Trophoblast cell (in vitro differentiated cells and primary cell): ENCODE measurements at regions not wholly inside any gene's neighbourhood (a gene's known extent, or its start where the extent isn't known, plus 50 kb on each side); places are given as distances from the start of the nearest gene placed in this dataset.
"Not testable (repeated sequence)": the region's sequence is repeated elsewhere in the genome, so short reads cannot be mapped to it uniquely, and the experiment has no call there.

Experiments
- DNase-seq, 2 donors: peaks; one replicate each; pipeline ENCODE4 v3.0.0-alpha.2; 2016
- H2AFZ ChIP-seq: 2 replicates; pipeline ENCODE4 v1.6.1; 2013; ENCODE audit warnings: low read length, moderate library complexity, mild to moderate bottlenecking; ENCODE audit not compliant: insufficient read depth, poor library complexity
- H2AK5ac ChIP-seq: 2 replicates; pipeline ENCODE4 v1.6.1; 2013; ENCODE audit warnings: mild to moderate bottlenecking, low read length
- H2BK120ac ChIP-seq: 2 replicates; pipeline ENCODE4 v1.6.1; 2013; ENCODE audit warnings: low read length, mild to moderate bottlenecking, moderate library complexity; ENCODE audit not compliant: insufficient read depth, poor library complexity
- H2BK12ac ChIP-seq: 2 replicates; pipeline ENCODE4 v1.6.1; 2013; ENCODE audit warnings: mild to moderate bottlenecking, low read length, moderate library complexity
- H2BK5ac ChIP-seq: 2 replicates; pipeline ENCODE4 v1.6.1; 2013; ENCODE audit warnings: low read length, low read depth, moderate library complexity, mild to moderate bottlenecking; ENCODE audit not compliant: poor library complexity
- H3K14ac ChIP-seq: 2 replicates; pipeline ENCODE4 v1.6.1; 2013; ENCODE audit warnings: mild to moderate bottlenecking, low read length
- H3K18ac ChIP-seq: 2 replicates; pipeline ENCODE4 v1.6.1; 2013; ENCODE audit warnings: mild to moderate bottlenecking, low read length
- H3K23ac ChIP-seq: 2 replicates; pipeline ENCODE4 v1.6.1; 2013; ENCODE audit warnings: low read length
- H3K27ac ChIP-seq: 2 replicates; pipeline ENCODE4 v1.5.1; 2013; ENCODE audit warnings: low read depth, mild to moderate bottlenecking, inconsistent platforms, low read length, moderate library complexity
- H3K27me3 ChIP-seq: 2 replicates; pipeline ENCODE4 v1.6.1; 2013; ENCODE audit warnings: inconsistent platforms, mild to moderate bottlenecking, low read length, moderate library complexity; ENCODE audit not compliant: insufficient read depth
- H3K36me3 ChIP-seq, 2 experiments: 1 replicate in 1 of 2; 2 replicates in 1 of 2; pipeline ENCODE4 v1.6.1; 2013; ENCODE audit warnings: low read length in 2 of 2, mild to moderate bottlenecking in 2 of 2, moderate library complexity in 1 of 2; ENCODE audit not compliant: insufficient read depth in 2 of 2, control insufficient read depth in 1 of 2
- H3K4ac ChIP-seq: 2 replicates; pipeline ENCODE4 v1.6.1; 2013; ENCODE audit warnings: low read depth, mild to moderate bottlenecking, low read length, moderate library complexity
- H3K4me1 ChIP-seq, 2 experiments: 1 replicate in 1 of 2; 2 replicates in 1 of 2; pipeline ENCODE4 v1.6.1; 2013; ENCODE audit warnings: low read length in 2 of 2, mild to moderate bottlenecking in 2 of 2, moderate library complexity in 1 of 2; ENCODE audit not compliant: insufficient read depth in 2 of 2, control insufficient read depth in 1 of 2
- H3K4me2 ChIP-seq: 2 replicates; pipeline ENCODE4 v1.6.1; 2013; ENCODE audit warnings: inconsistent platforms, mild to moderate bottlenecking, low read length, moderate library complexity
- H3K4me3 ChIP-seq: 2 replicates; pipeline ENCODE4 v1.5.1; 2013; ENCODE audit warnings: mild to moderate bottlenecking, low read depth, low read length, inconsistent platforms
- H3K79me1 ChIP-seq: one replicate; pipeline ENCODE4 v1.6.1; 2013; ENCODE audit warnings: low read length
- H3K79me2 ChIP-seq: 2 replicates; pipeline ENCODE4 v1.6.1; 2013; ENCODE audit warnings: low read length, mild to moderate bottlenecking; ENCODE audit not compliant: control insufficient read depth, insufficient read depth, poor library complexity
- H3K9ac ChIP-seq: 2 replicates; pipeline ENCODE4 v1.6.1; 2013; ENCODE audit warnings: mild to moderate bottlenecking, low read length
- H3K9me3 ChIP-seq: 2 replicates; pipeline ENCODE4 v1.6.1; 2013; ENCODE audit warnings: low read depth, mild to moderate bottlenecking, control low read depth, inconsistent platforms, low read length; ENCODE audit not compliant: insufficient read depth
- H4K12ac ChIP-seq: 2 replicates; pipeline ENCODE4 v1.6.1; 2013; ENCODE audit warnings: low read depth, mild to moderate bottlenecking, low read length, moderate library complexity
- H4K8ac ChIP-seq: 2 replicates; pipeline ENCODE4 v1.6.1; 2013; ENCODE audit warnings: low read depth, mild to moderate bottlenecking, low read length, moderate library complexity
- H4K91ac ChIP-seq: one replicate; pipeline ENCODE4 v1.6.1; 2013; ENCODE audit warnings: low read depth, mild to moderate bottlenecking, low read length, moderate library complexity
- WGBS: extraction: QIAGEN DNeasy Blood & Tissue Kit; methylation state at CpG from one replicate; pipeline ENCODE4 v1.1.7; 2013; ENCODE audit warnings: missing lambda C conversion rate; ENCODE audit not compliant: insufficient read length, insufficient coverage; ENCODE audit errors: extremely low coverage; 5-methylcytosine and 5-hydroxymethylcytosine counted together

- not testable (repeated sequence) for H3K9ac ChIP-seq, H3K14ac ChIP-seq, H2BK120ac ChIP-seq, H3K18ac ChIP-seq, H3K27ac ChIP-seq, H3K79me1 ChIP-seq, DNase-seq, H4K91ac ChIP-seq, H2AFZ ChIP-seq, H3K79me2 ChIP-seq, H4K8ac ChIP-seq, H3K4me2 ChIP-seq, H3K36me3 ChIP-seq, H2AK5ac ChIP-seq, H3K4ac ChIP-seq, H3K4me3 ChIP-seq, H3K27me3 ChIP-seq, H4K12ac ChIP-seq, H2BK5ac ChIP-seq, H3K23ac ChIP-seq, H3K4me1 ChIP-seq, H3K9me3 ChIP-seq, H2BK12ac ChIP-seq
- no CpG with 5 or more reads among the region's 28 CpGs for WGBS
Observed at GRCh38 chr3:168779970-168780645, 684.4 kb upstream of the GOLIM4 start.

GRCh38 chr3:168753724-168754123, 658.0 kb upstream of the GOLIM4 start:
- Histone ChIP-seq H2AK5ac (no peak overlapping the region), H2BK12ac (no peak overlapping the region), H3K9ac (no peak overlapping the region), H3K79me2 (no peaks in the 10 kb centered on the region), H3K4me1 (no peaks in the 10 kb centered on the region), H3K23ac (no peak overlapping the region), H2BK5ac (no peak overlapping the region), H3K27ac (no peak overlapping the region), H3K4ac (no peak overlapping the region), H3K27me3 (no peaks in the 10 kb centered on the region), H2AFZ (no peak overlapping the region), H4K12ac (no peak overlapping the region), H3K14ac (no peak overlapping the region), H2BK120ac (no peak overlapping the region), H4K91ac (no peak overlapping the region), H3K9me3 (no peaks in the 10 kb centered on the region), H3K4me2 (no peak overlapping the region), H3K18ac (no peak overlapping the region), H3K4me3 (no peak overlapping the region), H3K79me1 (no peaks in the 10 kb centered on the region), H4K8ac (no peak overlapping the region), H3K36me3 (no peaks in the 10 kb centered on the region)
- no CpG with 5 or more reads among the region's 1 CpG for WGBS
- DNase-seq, result peak in 1 of 2 donors; percentile 25

- H2AFZ ChIP-seq, result no peak overlapping the region
- no peak overlapping the region for H2BK120ac ChIP-seq
- no peaks in the 10 kb centered on the region for H3K79me2 ChIP-seq
- no peak overlapping the region for H3K4me2 ChIP-seq
- no peaks in the 10 kb centered on the region for H3K4me1 ChIP-seq
- H3K9me3 ChIP-seq, result no peaks in the 10 kb centered on the region
- no peaks in the 10 kb centered on the region for H3K36me3 ChIP-seq
- no peak overlapping the region for H3K18ac ChIP-seq
- H2BK12ac ChIP-seq, result no peak overlapping the region
- no peak overlapping the region for H3K9ac ChIP-seq
- DNase-seq, result no peak
- H3K4me3 ChIP-seq, result no peak overlapping the region
- H3K14ac ChIP-seq, result no peak overlapping the region
- no peak overlapping the region for H3K23ac ChIP-seq
- H2BK5ac ChIP-seq, result no peak overlapping the region
- no peaks in the 10 kb centered on the region for H3K27me3 ChIP-seq
- H3K79me1 ChIP-seq, result no peaks in the 10 kb centered on the region
- no peak overlapping the region for H3K4ac ChIP-seq
- H4K8ac ChIP-seq, result no peak overlapping the region
- H4K12ac ChIP-seq, result no peak overlapping the region
- H3K27ac ChIP-seq, result no peak overlapping the region
- no peak overlapping the region for H2AK5ac ChIP-seq
- H4K91ac ChIP-seq, result no peak overlapping the region
Observed at GRCh38 chr3:168752339-168752738, 656.6 kb upstream of the GOLIM4 start.

- no peak overlapping the region for H4K12ac ChIP-seq
- H3K79me1 ChIP-seq, result no peaks in the 10 kb centered on the region
- no peak for DNase-seq
- H3K9me3 ChIP-seq, result peaks cover 2% of the 10 kb centered on the region
- H3K14ac ChIP-seq, result no peak overlapping the region
- no peaks in the 10 kb centered on the region for H3K36me3 ChIP-seq
- H3K27me3 ChIP-seq, result no peaks in the 10 kb centered on the region
- H2AFZ ChIP-seq, result no peak overlapping the region
- H3K4me2 ChIP-seq, result no peak overlapping the region
- H3K4ac ChIP-seq, result no peak overlapping the region
- H4K8ac ChIP-seq, result no peak overlapping the region
- no peak overlapping the region for H2AK5ac ChIP-seq
- no peak overlapping the region for H2BK5ac ChIP-seq
- H3K79me2 ChIP-seq, result no peaks in the 10 kb centered on the region
- WGBS, result no CpG with 5 or more reads among the region's 3 CpGs
- no peak overlapping the region for H3K4me3 ChIP-seq
- no peak overlapping the region for H3K9ac ChIP-seq
- H3K27ac ChIP-seq, result no peak overlapping the region
- no peaks in the 10 kb centered on the region for H3K4me1 ChIP-seq
- H2BK12ac ChIP-seq, result no peak overlapping the region
- no peak overlapping the region for H3K18ac ChIP-seq
- H4K91ac ChIP-seq, result no peak overlapping the region
- no peak overlapping the region for H3K23ac ChIP-seq
- H2BK120ac ChIP-seq, result no peak overlapping the region
Observed at GRCh38 chr3:168747697-168748096, 652.0 kb upstream of the GOLIM4 start.
